ENCODE measurements at regions not wholly inside any gene's neighbourhood (a gene's known extent, or its start where the extent isn't known, plus 50 kb on each side); places are given as distances from the start of the nearest gene placed in this dataset.

- 97% methylated on average over 3 of the region's 3 CpGs for WGBS
- DNase-seq (ENCODE audit: low spot score) = peak; percentile 1
- Histone ChIP-seq H3K4me1 (ENCODE audit: control insufficient read depth in 4 of 4, insufficient read depth in 4 of 4, low read length in 3 of 4) (peaks cover 0 to 25% (median 11%) of the 10 kb centered on the region in 4 donors), H3K27ac (ENCODE audit: low read depth in 1 of 2, low read length in 2 of 2) (no peak overlapping the region), H3K9me3 (ENCODE audit: control insufficient read depth in 4 of 4, low read length in 3 of 4) (no peaks in the 10 kb centered on the region), H3K27me3 (ENCODE audit: control insufficient read depth in 4 of 4, insufficient read depth in 4 of 4, low read length in 3 of 4) (no peaks in the 10 kb centered on the region), H3K4me3 (ENCODE audit: low read depth in 1 of 3, low read length in 3 of 3) (no peak overlapping the region), H3K9ac (ENCODE audit: low read depth in 1 of 2, low read length in 2 of 2) (no peak overlapping the region), H3K36me3 (ENCODE audit: control insufficient read depth in 4 of 4, insufficient read depth in 3 of 4, low read depth in 1 of 4, low read length in 3 of 4) (no peaks in the 10 kb centered on the region)
- TF ChIP-seq TAF1 (conservative IDR thresholded peaks at IDR 0.05) (no peak), EGR1 (IDR thresholded peaks at IDR 0.05; ENCODE audit: low read depth in 2 of 2) (no peak), HNF4A (conservative IDR thresholded peaks at IDR 0.05) (no peak), REST (IDR thresholded peaks at IDR 0.05) (no peak), FOXA2 (IDR thresholded peaks at IDR 0.05) (no peak), FOXA1 (IDR thresholded peaks at IDR 0.05) (no peak), HNF4G (IDR thresholded peaks at IDR 0.05) (no peak), ZBTB33 (IDR thresholded peaks at IDR 0.05) (no peak), SP1 (IDR thresholded peaks at IDR 0.05) (no peak), MAX (IDR thresholded peaks at IDR 0.05) (no peak)
These were observed 59.2 kb downstream of the RGS12 start for GRCh38 chr4:3351997-3352396.

GRCh38 chr4:3352505-3352904 lies 59.7 kb downstream of the RGS12 start:
- Histone ChIP-seq H3K9ac (ENCODE audit: low read depth in 1 of 2, low read length in 2 of 2) (no peak overlapping the region), H3K4me1 (ENCODE audit: control insufficient read depth in 4 of 4, insufficient read depth in 4 of 4, low read length in 3 of 4) (peaks cover 0 to 25% (median 11%) of the 10 kb centered on the region in 4 donors), H3K27me3 (ENCODE audit: control insufficient read depth in 4 of 4, insufficient read depth in 4 of 4, low read length in 3 of 4) (no peaks in the 10 kb centered on the region), H3K4me3 (ENCODE audit: low read depth in 1 of 3, low read length in 3 of 3) (no peak overlapping the region), H3K27ac (ENCODE audit: low read depth in 1 of 2, low read length in 2 of 2) (peak overlapping the region; percentile 13 to 83), H3K9me3 (ENCODE audit: control insufficient read depth in 4 of 4, low read length in 3 of 4) (no peaks in the 10 kb centered on the region), H3K36me3 (ENCODE audit: control insufficient read depth in 4 of 4, insufficient read depth in 3 of 4, low read depth in 1 of 4, low read length in 3 of 4) (no peaks in the 10 kb centered on the region)
- WGBS = 90% methylated on average over 5 of the region's 5 CpGs
- TF ChIP-seq JUND (IDR thresholded peaks at IDR 0.05) (no peak), REST (IDR thresholded peaks at IDR 0.05) (no peak), GABPA (IDR thresholded peaks at IDR 0.05 in 1 of 2, conservative IDR thresholded peaks at IDR 0.05 in 1 of 2) (no peak), NR2F2 (IDR thresholded peaks at IDR 0.05) (no peak), MAX (IDR thresholded peaks at IDR 0.05) (no peak), RXRA (IDR thresholded peaks at IDR 0.05) (no peak), FOXA2 (IDR thresholded peaks at IDR 0.05) (no peak), HNF4A (conservative IDR thresholded peaks at IDR 0.05) (no peak), RAD21 (IDR thresholded peaks at IDR 0.05) (no peak), ZBTB33 (IDR thresholded peaks at IDR 0.05) (no peak), FOXA1 (IDR thresholded peaks at IDR 0.05) (no peak), TAF1 (conservative IDR thresholded peaks at IDR 0.05) (no peak), SP1 (IDR thresholded peaks at IDR 0.05) (no peak), EGR1 (IDR thresholded peaks at IDR 0.05; ENCODE audit: low read depth in 2 of 2) (no peak)
- DNase-seq (ENCODE audit: low spot score) = peak; percentile 12

All from liver (tissue), 7 donors.